ENCODE measurements at regions not wholly inside any gene's neighbourhood (a gene's known extent, or its start where the extent isn't known, plus 50 kb on each side); places are given as distances from the start of the nearest gene placed in this dataset.

DNA sequence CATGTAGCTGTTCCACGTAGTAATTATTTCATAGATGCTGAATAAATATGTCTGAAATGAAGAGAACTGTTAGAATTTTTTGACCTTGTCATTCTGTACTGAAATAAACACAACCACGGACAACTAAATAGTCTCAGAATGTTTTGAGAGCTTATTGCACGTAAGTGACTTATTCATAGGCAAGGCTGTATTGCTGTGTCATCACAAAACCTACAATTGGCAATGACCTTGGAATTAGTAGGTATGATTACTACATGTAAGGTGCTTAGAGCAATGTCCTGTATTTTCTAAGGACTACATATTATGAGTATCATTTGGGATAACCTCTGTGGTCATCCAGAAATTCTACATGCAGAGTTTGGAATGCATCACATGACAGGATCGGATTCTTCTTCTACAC is 237.2 kb upstream of the PUDP start:
- FAIRE-seq (no peak), DNase-seq (ENCODE audit: low spot score) (no peak), ATAC-seq (no peak)
- ChIA-PET CTCF (ENCODE audit: low intra/inter-chr PET ratio, low total read pairs) (no interaction called here), POLR2A (no interaction called here)
- no peaks in the 10 kb centered on the region for H3K9me3 ChIP-seq (ENCODE audit: low read length)
- no peaks in the 10 kb centered on the region for H4K20me1 ChIP-seq (ENCODE audit: insufficient read depth, low read length)
- no peak overlapping the region for H3K27ac ChIP-seq (ENCODE audit: extremely low read length, insufficient read depth, low read length)
- TF ChIP-seq ASH2L (IDR thresholded peaks at IDR 0.05; ENCODE audit: insufficient read length, low read depth, low read length) (no peak), THAP11 (CRISPR knock-in tag; IDR thresholded peaks at IDR 0.05) (no peak), MAFK (conservative IDR thresholded peaks at IDR 0.05 in 1 of 2, IDR thresholded peaks at IDR 0.05 in 1 of 2; ENCODE audit: low read length in 2 of 2) (peak; percentile 41 to 68; a peak in 3 of 4 replicates), MAFF (IDR thresholded peaks at IDR 0.05; ENCODE audit: low read depth, low read length) (peak; percentile 44; the same call in 1 of the 2 replicates), ZNF839 (CRISPR knock-in tag; IDR thresholded peaks at IDR 0.05; ENCODE audit: borderline replicate concordance) (no peak), ZBTB21 (CRISPR knock-in tag; IDR thresholded peaks at IDR 0.05) (no peak)
- TF ChIP-seq, protein P1, sequence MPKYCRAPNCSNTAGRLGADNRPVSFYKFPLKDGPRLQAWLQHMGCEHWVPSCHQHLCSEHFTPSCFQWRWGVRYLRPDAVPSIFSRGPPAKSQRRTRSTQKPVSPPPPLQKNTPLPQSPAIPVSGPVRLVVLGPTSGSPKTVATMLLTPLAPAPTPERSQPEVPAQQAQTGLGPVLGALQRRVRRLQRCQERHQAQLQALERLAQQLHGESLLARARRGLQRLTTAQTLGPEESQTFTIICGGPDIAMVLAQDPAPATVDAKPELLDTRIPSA (CRISPR knock-in tag; IDR thresholded peaks at IDR 0.05; ENCODE audit: borderline replicate concordance), result no peak
- TF ChIP-seq, protein P2, sequence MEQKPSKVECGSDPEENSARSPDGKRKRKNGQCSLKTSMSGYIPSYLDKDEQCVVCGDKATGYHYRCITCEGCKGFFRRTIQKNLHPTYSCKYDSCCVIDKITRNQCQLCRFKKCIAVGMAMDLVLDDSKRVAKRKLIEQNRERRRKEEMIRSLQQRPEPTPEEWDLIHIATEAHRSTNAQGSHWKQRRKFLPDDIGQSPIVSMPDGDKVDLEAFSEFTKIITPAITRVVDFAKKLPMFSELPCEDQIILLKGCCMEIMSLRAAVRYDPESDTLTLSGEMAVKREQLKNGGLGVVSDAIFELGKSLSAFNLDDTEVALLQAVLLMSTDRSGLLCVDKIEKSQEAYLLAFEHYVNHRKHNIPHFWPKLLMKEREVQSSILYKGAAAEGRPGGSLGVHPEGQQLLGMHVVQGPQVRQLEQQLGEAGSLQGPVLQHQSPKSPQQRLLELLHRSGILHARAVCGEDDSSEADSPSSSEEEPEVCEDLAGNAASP (CRISPR knock-in tag; IDR thresholded peaks at IDR 0.05; ENCODE audit: borderline replicate concordance), result no peak
- TF ChIP-seq, protein P3, sequence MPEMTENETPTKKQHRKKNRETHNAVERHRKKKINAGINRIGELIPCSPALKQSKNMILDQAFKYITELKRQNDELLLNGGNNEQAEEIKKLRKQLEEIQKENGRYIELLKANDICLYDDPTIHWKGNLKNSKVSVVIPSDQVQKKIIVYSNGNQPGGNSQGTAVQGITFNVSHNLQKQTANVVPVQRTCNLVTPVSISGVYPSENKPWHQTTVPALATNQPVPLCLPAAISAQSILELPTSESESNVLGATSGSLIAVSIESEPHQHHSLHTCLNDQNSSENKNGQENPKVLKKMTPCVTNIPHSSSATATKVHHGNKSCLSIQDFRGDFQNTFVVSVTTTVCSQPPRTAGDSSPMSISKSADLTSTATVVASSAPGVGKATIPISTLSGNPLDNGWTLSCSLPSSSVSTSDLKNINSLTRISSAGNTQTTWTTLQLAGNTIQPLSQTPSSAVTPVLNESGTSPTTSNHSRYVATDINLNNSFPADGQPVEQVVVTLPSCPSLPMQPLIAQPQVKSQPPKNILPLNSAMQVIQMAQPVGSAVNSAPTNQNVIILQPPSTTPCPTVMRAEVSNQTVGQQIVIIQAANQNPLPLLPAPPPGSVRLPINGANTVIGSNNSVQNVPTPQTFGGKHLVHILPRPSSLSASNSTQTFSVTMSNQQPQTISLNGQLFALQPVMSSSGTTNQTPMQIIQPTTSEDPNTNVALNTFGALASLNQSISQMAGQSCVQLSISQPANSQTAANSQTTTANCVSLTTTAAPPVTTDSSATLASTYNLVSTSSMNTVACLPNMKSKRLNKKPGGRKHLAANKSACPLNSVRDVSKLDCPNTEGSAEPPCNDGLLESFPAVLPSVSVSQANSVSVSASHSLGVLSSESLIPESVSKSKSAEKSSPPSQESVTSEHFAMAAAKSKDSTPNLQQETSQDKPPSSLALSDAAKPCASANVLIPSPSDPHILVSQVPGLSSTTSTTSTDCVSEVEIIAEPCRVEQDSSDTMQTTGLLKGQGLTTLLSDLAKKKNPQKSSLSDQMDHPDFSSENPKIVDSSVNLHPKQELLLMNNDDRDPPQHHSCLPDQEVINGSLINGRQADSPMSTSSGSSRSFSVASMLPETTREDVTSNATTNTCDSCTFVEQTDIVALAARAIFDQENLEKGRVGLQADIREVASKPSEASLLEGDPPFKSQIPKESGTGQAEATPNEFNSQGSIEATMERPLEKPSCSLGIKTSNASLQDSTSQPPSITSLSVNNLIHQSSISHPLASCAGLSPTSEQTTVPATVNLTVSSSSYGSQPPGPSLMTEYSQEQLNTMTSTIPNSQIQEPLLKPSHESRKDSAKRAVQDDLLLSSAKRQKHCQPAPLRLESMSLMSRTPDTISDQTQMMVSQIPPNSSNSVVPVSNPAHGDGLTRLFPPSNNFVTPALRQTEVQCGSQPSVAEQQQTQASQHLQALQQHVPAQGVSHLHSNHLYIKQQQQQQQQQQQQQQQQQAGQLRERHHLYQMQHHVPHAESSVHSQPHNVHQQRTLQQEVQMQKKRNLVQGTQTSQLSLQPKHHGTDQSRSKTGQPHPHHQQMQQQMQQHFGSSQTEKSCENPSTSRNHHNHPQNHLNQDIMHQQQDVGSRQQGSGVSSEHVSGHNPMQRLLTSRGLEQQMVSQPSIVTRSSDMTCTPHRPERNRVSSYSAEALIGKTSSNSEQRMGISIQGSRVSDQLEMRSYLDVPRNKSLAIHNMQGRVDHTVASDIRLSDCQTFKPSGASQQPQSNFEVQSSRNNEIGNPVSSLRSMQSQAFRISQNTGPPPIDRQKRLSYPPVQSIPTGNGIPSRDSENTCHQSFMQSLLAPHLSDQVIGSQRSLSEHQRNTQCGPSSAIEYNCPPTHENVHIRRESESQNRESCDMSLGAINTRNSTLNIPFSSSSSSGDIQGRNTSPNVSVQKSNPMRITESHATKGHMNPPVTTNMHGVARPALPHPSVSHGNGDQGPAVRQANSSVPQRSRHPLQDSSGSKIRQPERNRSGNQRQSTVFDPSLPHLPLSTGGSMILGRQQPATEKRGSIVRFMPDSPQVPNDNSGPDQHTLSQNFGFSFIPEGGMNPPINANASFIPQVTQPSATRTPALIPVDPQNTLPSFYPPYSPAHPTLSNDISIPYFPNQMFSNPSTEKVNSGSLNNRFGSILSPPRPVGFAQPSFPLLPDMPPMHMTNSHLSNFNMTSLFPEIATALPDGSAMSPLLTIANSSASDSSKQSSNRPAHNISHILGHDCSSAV (CRISPR knock-in tag; IDR thresholded peaks at IDR 0.05; ENCODE audit: borderline replicate concordance), result no peak
- TF ChIP-seq, protein P4, sequence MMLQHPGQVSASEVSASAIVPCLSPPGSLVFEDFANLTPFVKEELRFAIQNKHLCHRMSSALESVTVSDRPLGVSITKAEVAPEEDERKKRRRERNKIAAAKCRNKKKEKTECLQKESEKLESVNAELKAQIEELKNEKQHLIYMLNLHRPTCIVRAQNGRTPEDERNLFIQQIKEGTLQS (CRISPR knock-in tag; IDR thresholded peaks at IDR 0.05), result no peak
- BruUV-seq (replicated peaks), result no TSS peak
- no peak overlapping the region for H2AFZ ChIP-seq (ENCODE audit: low read length)
- H3K4me1 ChIP-seq (ENCODE audit: insufficient read depth, low read length), result no peaks in the 10 kb centered on the region
- H3K4me3 ChIP-seq (replicated peaks in 1 of 3; ENCODE audit: insufficient read depth in 1 of 3, low read depth in 2 of 3, low read length in 3 of 3), result no peak overlapping the region
- intact Hi-C loops (cut with micrococcal nuclease; ENCODE audit: unreplicated experiment), result no loop called here
- in situ Hi-C loops (cut with HindIII; ENCODE audit: extremely low pct_ligation_motif_present, low pct_unique_long_range_greater_than_20kb), result no loop called here
- WGBS (ENCODE audit: low lambda C conversion rate), result 4% methylated on average over 4 of the region's 4 CpGs
- H3K4me2 ChIP-seq (ENCODE audit: low read depth, low read length), result no peak overlapping the region
- H3K36me3 ChIP-seq (replicated peaks in 1 of 2; ENCODE audit: control insufficient read depth in 1 of 2, insufficient read depth in 2 of 2, low read length in 2 of 2), result no peaks in the 10 kb centered on the region
- H3K27me3 ChIP-seq (ENCODE audit: control insufficient read depth in 1 of 2, insufficient read depth in 2 of 2, low read length in 2 of 2), result no peaks in the 10 kb centered on the region
- no peak overlapping the region for H3K9ac ChIP-seq (ENCODE audit: insufficient read depth, low read depth, low read length)
- no peaks in the 10 kb centered on the region for H3K79me2 ChIP-seq (ENCODE audit: insufficient read depth, low read length)

All from HepG2 (cell line).